ENCODE measurements at regions not wholly inside any gene's neighbourhood (a gene's known extent, or its start where the extent isn't known, plus 50 kb on each side); places are given as distances from the start of the nearest gene placed in this dataset.
"Not testable (repeated sequence)": the region's sequence is repeated elsewhere in the genome, so short reads cannot be mapped to it uniquely, and the experiment has no call there.

DNA sequence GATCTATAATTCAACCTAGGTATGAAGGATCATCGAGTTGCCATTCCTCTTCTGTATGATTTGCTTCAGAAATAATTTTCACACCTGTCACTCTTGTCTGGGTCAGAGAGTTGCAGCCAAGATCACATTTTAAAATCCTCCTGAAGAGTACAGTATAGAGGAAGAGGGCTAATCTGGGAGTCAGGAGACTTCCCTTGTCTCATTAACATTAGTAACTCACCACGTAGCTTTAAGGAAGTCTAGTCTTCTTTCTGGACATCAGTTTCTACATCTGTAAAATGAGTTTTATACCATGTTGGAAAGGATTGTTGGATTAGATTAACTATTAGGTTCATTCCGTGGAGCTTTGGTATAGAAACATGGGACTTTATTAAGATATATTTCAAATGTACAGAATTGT is 109.4 kb downstream of the TDRD15 start:
- DNase-seq: no peak
- Histone ChIP-seq H3K4me3 (ENCODE audit: low read depth, low read length) (no peak overlapping the region), H3K27me3 (no peaks in the 10 kb centered on the region), H3K36me3 (no peaks in the 10 kb centered on the region), H3K9me3 (no peaks in the 10 kb centered on the region), H3K4me1 (no peaks in the 10 kb centered on the region)
- TF ChIP-seq, protein P1, sequence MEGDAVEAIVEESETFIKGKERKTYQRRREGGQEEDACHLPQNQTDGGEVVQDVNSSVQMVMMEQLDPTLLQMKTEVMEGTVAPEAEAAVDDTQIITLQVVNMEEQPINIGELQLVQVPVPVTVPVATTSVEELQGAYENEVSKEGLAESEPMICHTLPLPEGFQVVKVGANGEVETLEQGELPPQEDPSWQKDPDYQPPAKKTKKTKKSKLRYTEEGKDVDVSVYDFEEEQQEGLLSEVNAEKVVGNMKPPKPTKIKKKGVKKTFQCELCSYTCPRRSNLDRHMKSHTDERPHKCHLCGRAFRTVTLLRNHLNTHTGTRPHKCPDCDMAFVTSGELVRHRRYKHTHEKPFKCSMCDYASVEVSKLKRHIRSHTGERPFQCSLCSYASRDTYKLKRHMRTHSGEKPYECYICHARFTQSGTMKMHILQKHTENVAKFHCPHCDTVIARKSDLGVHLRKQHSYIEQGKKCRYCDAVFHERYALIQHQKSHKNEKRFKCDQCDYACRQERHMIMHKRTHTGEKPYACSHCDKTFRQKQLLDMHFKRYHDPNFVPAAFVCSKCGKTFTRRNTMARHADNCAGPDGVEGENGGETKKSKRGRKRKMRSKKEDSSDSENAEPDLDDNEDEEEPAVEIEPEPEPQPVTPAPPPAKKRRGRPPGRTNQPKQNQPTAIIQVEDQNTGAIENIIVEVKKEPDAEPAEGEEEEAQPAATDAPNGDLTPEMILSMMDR (IDR thresholded peaks at IDR 0.05; ENCODE audit: low read depth, low read length): no peak

- Histone ChIP-seq H3K9me3 (no peaks in the 10 kb centered on the region), H3K4me1 (no peaks in the 10 kb centered on the region), H3K4me3 (ENCODE audit: low read depth, low read length) (no peak overlapping the region), H3K36me3 (no peaks in the 10 kb centered on the region), H3K27me3 (no peaks in the 10 kb centered on the region)
- TF ChIP-seq, protein P1 (IDR thresholded peaks at IDR 0.05; ENCODE audit: low read depth, low read length): no peak
- no peak for DNase-seq
Measured at GRCh38 chr2:21234001-21234400, 110.2 kb downstream of the TDRD15 start.

- TF ChIP-seq, protein P1 (IDR thresholded peaks at IDR 0.05; ENCODE audit: low read depth, low read length): 0 out of 2 replicates have a peak, but pooled peaks have one; percentile 10
- no peaks in the 10 kb centered on the region for H3K36me3 ChIP-seq
- no peak overlapping the region for H3K4me3 ChIP-seq (ENCODE audit: low read depth, low read length)
- no peaks in the 10 kb centered on the region for H3K27me3 ChIP-seq
- no peaks in the 10 kb centered on the region for H3K4me1 ChIP-seq
- no peaks in the 10 kb centered on the region for H3K9me3 ChIP-seq
- no peak for DNase-seq
Measured at GRCh38 chr2:21234464-21235120, 110.8 kb downstream of the TDRD15 start.

GRCh38 chr2:21239749-21240148 is 116.0 kb downstream of the TDRD15 start:
- H3K36me3 ChIP-seq; H3K27me3 ChIP-seq; H3K4me3 ChIP-seq (ENCODE audit: low read depth, low read length); DNase-seq; H3K4me1 ChIP-seq; H3K9me3 ChIP-seq: not testable (repeated sequence)

GRCh38 chr2:21244161-21244560 is 120.4 kb downstream of the TDRD15 start:
- Histone ChIP-seq H3K27me3 (no peaks in the 10 kb centered on the region), H3K9me3 (no peaks in the 10 kb centered on the region), H3K36me3 (no peaks in the 10 kb centered on the region), H3K4me1 (no peaks in the 10 kb centered on the region), H3K4me3 (ENCODE audit: low read depth, low read length) (no peak overlapping the region)
- TF ChIP-seq, protein P1 (IDR thresholded peaks at IDR 0.05; ENCODE audit: low read depth, low read length): no peak
- no peak for DNase-seq

DNA sequence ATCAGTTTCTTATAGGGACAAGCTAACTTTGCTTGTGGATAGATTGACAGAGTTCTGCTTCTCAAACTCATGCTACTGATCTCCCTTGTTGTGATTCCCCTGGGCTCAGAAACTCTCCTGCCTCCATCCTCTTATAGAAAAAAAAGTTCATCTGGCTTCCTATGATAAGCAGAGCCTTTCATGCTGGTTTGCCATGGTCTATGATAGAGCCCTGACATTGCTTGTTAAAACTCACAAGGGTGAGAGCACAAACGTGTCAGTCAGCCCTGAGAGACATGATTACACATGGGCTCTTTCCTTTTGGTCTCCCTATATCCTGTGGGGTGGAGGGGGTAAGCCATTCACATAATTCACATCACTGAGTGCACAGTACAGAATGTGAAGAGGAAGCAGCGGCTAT is 121.8 kb downstream of the TDRD15 start:
- Histone ChIP-seq H3K36me3 (no peaks in the 10 kb centered on the region), H3K4me1 (no peaks in the 10 kb centered on the region), H3K27me3 (no peaks in the 10 kb centered on the region), H3K9me3 (no peaks in the 10 kb centered on the region), H3K4me3 (ENCODE audit: low read depth, low read length) (no peak overlapping the region)
- TF ChIP-seq, protein P1 (IDR thresholded peaks at IDR 0.05; ENCODE audit: low read depth, low read length): no peak
- DNase-seq: no peak

Measured in BE2C (cell line).